HepG2 (cell line): ENCODE measurements at regions not wholly inside any gene's neighbourhood (a gene's known extent, or its start where the extent isn't known, plus 50 kb on each side); places are given as distances from the start of the nearest gene placed in this dataset.

ENCODE experiments used
- BCL6 ChIP-seq: IDR thresholded peaks from 2 replicates; pipeline ENCODE4 v1.6.1; 2016; ENCODE audit warnings: missing genetic modification reagents, missing compliant biosample characterization
- FOSL2 ChIP-seq: sonication (generic); formaldehyde crosslinking; IDR thresholded peaks from 2 replicates; pipeline ENCODE4 v1.4.0; 2020; ENCODE audit warnings: missing genetic modification reagents
- FOXA3 ChIP-seq: IDR thresholded peaks from 2 replicates; pipeline ENCODE4 v1.6.1; 2016; ENCODE audit warnings: missing genetic modification reagents, missing compliant biosample characterization
- GATAD2A ChIP-seq: IDR thresholded peaks from 2 replicates; pipeline ENCODE4 v1.6.1; 2016
- HIC2 ChIP-seq: sonication (generic); formaldehyde crosslinking; IDR thresholded peaks from 2 replicates; pipeline ENCODE4 v1.9.0; 2022; ENCODE audit warnings: low read depth, missing genetic modification reagents
- HNF1B ChIP-seq: sonication (generic); formaldehyde crosslinking; IDR thresholded peaks from 2 replicates; pipeline ENCODE4 v1.5.1; 2020; ENCODE audit warnings: mild to moderate bottlenecking, moderate library complexity, missing genetic modification reagents
- NKX3-1 ChIP-seq: sonication (generic); formaldehyde crosslinking; IDR thresholded peaks from 2 replicates; pipeline ENCODE4 v1.5.0; 2020; ENCODE audit warnings: missing genetic modification reagents
- PAXIP1 ChIP-seq: sonication (generic); formaldehyde crosslinking; conservative IDR thresholded peaks from 2 replicates; pipeline ENCODE4 v1.4.0; 2020; ENCODE audit warnings: mild to moderate bottlenecking, missing genetic modification reagents, moderate library complexity
- RERE ChIP-seq: IDR thresholded peaks from 2 replicates; pipeline ENCODE4 v1.6.1; 2016; ENCODE audit warnings: low read depth, missing genetic modification reagents, missing compliant biosample characterization
- STAT5B ChIP-seq: sonication (generic); formaldehyde crosslinking; IDR thresholded peaks from 2 replicates; pipeline ENCODE4 v1.4.0; 2020; ENCODE audit warnings: missing genetic modification reagents
- ZNF431 ChIP-seq: sonication (generic); formaldehyde crosslinking; IDR thresholded peaks from 2 replicates; pipeline ENCODE4 v1.9.0; 2022; ENCODE audit warnings: missing genetic modification reagents, low read depth, mild to moderate bottlenecking, borderline replicate concordance
- ZNF513 ChIP-seq: sonication (generic); formaldehyde crosslinking; conservative IDR thresholded peaks from 2 replicates; pipeline ENCODE4 v1.5.0; 2020; ENCODE audit warnings: missing genetic modification reagents
- ZNF530 ChIP-seq: sonication (generic); formaldehyde crosslinking; IDR thresholded peaks from 2 replicates; pipeline ENCODE4 v1.5.0; 2020; ENCODE audit warnings: low read depth, mild to moderate bottlenecking, missing genetic modification reagents
- ZNF556 ChIP-seq: sonication (generic); formaldehyde crosslinking; IDR thresholded peaks from 2 replicates; pipeline ENCODE4 v1.4.0; 2020; ENCODE audit warnings: mild to moderate bottlenecking, missing genetic modification reagents, borderline replicate concordance
- ZSCAN30 ChIP-seq: sonication (generic); formaldehyde crosslinking; IDR thresholded peaks from 2 replicates; pipeline ENCODE4 v1.5.0; 2020; ENCODE audit warnings: mild to moderate bottlenecking, missing genetic modification reagents

- no peak for TF ChIP-seq HIC2 (CRISPR knock-in tag)
- TF ChIP-seq ZNF556 (CRISPR knock-in tag), result no peak
- TF ChIP-seq ZNF513, result no peak
- TF ChIP-seq PAXIP1 (CRISPR knock-in tag), result 0 out of 2 replicates have a peak, but pooled peaks have one; percentile 41
- TF ChIP-seq ZSCAN30 (CRISPR knock-in tag), result no peak
- TF ChIP-seq ZNF530 (CRISPR knock-in tag), result no peak
- TF ChIP-seq GATAD2A (CRISPR knock-in tag), result 0 out of 2 replicates have a peak, but pooled peaks have one; percentile 7
- TF ChIP-seq BCL6 (CRISPR knock-in tag), result peak; percentile 25; the same call in 1 of the 2 replicates
- peak; percentile 67 for TF ChIP-seq FOSL2 (CRISPR knock-in tag)
- TF ChIP-seq NKX3-1, result 0 out of 2 replicates have a peak, but pooled peaks have one; percentile 39
- TF ChIP-seq RERE (CRISPR knock-in tag), result peak; percentile 67; the same call in 1 of the 2 replicates
- TF ChIP-seq FOXA3, result peak; percentile 79
- TF ChIP-seq HNF1B (CRISPR knock-in tag), result no peak
- TF ChIP-seq ZNF431 (CRISPR knock-in tag), result no peak
- no peak for TF ChIP-seq STAT5B (CRISPR knock-in tag)
Observed at GRCh38 chr2:105644174-105644980, 100.3 kb upstream of the NCK2 start (continued).
